ENCODE measurements at regions not wholly inside any gene's neighbourhood (a gene's known extent, or its start where the extent isn't known, plus 50 kb on each side); places are given as distances from the start of the nearest gene placed in this dataset.

DNA sequence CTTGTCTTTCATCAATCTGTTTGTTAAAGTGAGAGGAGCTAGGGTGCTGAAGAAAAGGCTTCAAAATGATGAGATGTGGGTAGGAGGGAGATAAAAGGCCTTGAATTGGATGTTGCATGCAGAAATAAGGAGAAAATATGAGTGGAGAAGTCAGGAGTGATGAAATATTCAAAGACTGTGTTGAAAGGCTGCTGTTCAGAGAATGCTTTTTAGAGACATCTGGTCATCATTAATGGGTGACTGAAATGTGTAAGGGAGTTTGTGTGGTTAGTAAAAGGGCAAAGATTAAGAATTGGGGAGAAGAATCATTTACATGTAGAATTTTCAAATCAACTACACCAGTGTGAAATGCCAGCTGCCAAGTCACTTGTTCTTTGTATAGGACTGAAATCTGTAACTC lies 383.9 kb downstream of the MAT2B start:
- Histone ChIP-seq H3K9ac (ENCODE audit: low read length) (no peak overlapping the region), H3K9me2 (replicated peaks; ENCODE audit: insufficient read depth, low read length) (no peaks in the 10 kb centered on the region), H3K4me3 (ENCODE audit: insufficient read depth, low read length, poor library complexity, severe bottlenecking) (no peak overlapping the region), H3K27me3 (ENCODE audit: low read length) (no peaks in the 10 kb centered on the region), H3K79me2 (ENCODE audit: insufficient read depth, low read length) (no peaks in the 10 kb centered on the region), H3K36me3 (ENCODE audit: low read length) (no peaks in the 10 kb centered on the region), H3K27ac (ENCODE audit: low read depth, low read length) (no peak overlapping the region), H2AFZ (ENCODE audit: low read depth, low read length, severe bottlenecking) (no peak overlapping the region), H3F3A (ENCODE audit: insufficient read depth) (no peaks in the 10 kb centered on the region), H3K4me2 (ENCODE audit: low read depth, low read length, poor library complexity, severe bottlenecking) (no peak overlapping the region), H4K20me1 (ENCODE audit: low read depth, low read length) (no peaks in the 10 kb centered on the region), H3K9me3 (ENCODE audit: insufficient read depth, low read length) (no peaks in the 10 kb centered on the region)
- TF ChIP-seq EZH2phosphoT487 (conservative IDR thresholded peaks at IDR 0.05; ENCODE audit: low read length): no peak
- TF ChIP-seq, protein P1, sequence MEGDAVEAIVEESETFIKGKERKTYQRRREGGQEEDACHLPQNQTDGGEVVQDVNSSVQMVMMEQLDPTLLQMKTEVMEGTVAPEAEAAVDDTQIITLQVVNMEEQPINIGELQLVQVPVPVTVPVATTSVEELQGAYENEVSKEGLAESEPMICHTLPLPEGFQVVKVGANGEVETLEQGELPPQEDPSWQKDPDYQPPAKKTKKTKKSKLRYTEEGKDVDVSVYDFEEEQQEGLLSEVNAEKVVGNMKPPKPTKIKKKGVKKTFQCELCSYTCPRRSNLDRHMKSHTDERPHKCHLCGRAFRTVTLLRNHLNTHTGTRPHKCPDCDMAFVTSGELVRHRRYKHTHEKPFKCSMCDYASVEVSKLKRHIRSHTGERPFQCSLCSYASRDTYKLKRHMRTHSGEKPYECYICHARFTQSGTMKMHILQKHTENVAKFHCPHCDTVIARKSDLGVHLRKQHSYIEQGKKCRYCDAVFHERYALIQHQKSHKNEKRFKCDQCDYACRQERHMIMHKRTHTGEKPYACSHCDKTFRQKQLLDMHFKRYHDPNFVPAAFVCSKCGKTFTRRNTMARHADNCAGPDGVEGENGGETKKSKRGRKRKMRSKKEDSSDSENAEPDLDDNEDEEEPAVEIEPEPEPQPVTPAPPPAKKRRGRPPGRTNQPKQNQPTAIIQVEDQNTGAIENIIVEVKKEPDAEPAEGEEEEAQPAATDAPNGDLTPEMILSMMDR (IDR thresholded peaks at IDR 0.05; ENCODE audit: insufficient read depth, low read length, poor library complexity, severe bottlenecking): no peak

DNA sequence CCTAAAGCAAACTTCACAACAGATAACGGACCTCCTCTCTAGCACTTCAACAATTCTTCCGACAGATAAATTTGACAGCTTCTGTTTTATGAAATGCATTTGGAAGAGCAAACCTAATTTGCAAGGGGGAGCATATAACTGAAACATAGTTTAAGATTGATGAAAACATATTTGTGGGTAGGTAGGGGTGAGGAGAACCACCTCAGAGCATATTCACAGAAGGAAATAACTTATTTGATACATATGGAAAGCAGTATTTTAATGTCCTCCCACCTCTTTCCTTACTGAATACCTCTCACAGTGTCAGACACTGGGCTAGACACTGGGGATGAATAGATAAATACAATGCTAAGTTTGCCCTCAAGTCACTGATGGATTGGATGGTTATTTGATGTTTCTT lies 384.8 kb downstream of the MAT2B start:
- H3F3A ChIP-seq (ENCODE audit: insufficient read depth): no peaks in the 10 kb centered on the region
- H3K4me3 ChIP-seq (ENCODE audit: insufficient read depth, low read length, poor library complexity, severe bottlenecking): no peak overlapping the region
- TF ChIP-seq, protein P1 (IDR thresholded peaks at IDR 0.05; ENCODE audit: insufficient read depth, low read length, poor library complexity, severe bottlenecking): no peak
- TF ChIP-seq EZH2phosphoT487 (conservative IDR thresholded peaks at IDR 0.05; ENCODE audit: low read length): no peak
- H3K4me2 ChIP-seq (ENCODE audit: low read depth, low read length, poor library complexity, severe bottlenecking): no peak overlapping the region
- no peaks in the 10 kb centered on the region for H3K9me3 ChIP-seq (ENCODE audit: insufficient read depth, low read length)
- no peak overlapping the region for H2AFZ ChIP-seq (ENCODE audit: low read depth, low read length, severe bottlenecking)
- H3K36me3 ChIP-seq (ENCODE audit: low read length): no peaks in the 10 kb centered on the region
- no peak overlapping the region for H3K27ac ChIP-seq (ENCODE audit: low read depth, low read length)
- H3K79me2 ChIP-seq (ENCODE audit: insufficient read depth, low read length): no peaks in the 10 kb centered on the region
- no peaks in the 10 kb centered on the region for H4K20me1 ChIP-seq (ENCODE audit: low read depth, low read length)
- no peak overlapping the region for H3K9ac ChIP-seq (ENCODE audit: low read length)
- H3K27me3 ChIP-seq (ENCODE audit: low read length): no peaks in the 10 kb centered on the region
- no peaks in the 10 kb centered on the region for H3K9me2 ChIP-seq (replicated peaks; ENCODE audit: insufficient read depth, low read length)

DNA sequence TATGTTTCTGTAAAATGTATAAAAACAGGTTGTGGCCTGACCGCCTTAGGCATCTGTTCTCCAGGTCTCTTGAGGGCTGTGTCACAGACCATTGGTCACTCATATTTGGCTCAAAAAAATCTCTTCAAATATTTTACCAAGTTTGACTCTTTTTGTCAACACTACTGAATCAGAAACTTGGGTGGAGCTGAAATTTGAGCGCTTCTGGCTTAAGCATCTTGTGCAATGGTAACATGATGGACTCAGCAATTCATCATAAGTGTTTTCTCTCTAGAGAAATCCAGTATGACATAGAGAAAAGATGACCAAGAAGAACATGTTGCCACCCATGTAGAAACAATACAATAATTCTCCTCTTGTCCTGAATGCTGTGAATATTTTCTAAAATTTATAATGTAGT lies 387.9 kb downstream of the MAT2B start:
- no peak overlapping the region for H2AFZ ChIP-seq (ENCODE audit: low read depth, low read length, severe bottlenecking)
- H3K9me3 ChIP-seq (ENCODE audit: insufficient read depth, low read length): no peaks in the 10 kb centered on the region
- H3K4me2 ChIP-seq (ENCODE audit: low read depth, low read length, poor library complexity, severe bottlenecking): no peak overlapping the region
- no peak overlapping the region for H3K9ac ChIP-seq (ENCODE audit: low read length)
- H3K9me2 ChIP-seq (replicated peaks; ENCODE audit: insufficient read depth, low read length): no peaks in the 10 kb centered on the region
- no peaks in the 10 kb centered on the region for H3K27me3 ChIP-seq (ENCODE audit: low read length)
- TF ChIP-seq, protein P1 (IDR thresholded peaks at IDR 0.05; ENCODE audit: insufficient read depth, low read length, poor library complexity, severe bottlenecking): no peak
- no peak for TF ChIP-seq EZH2phosphoT487 (conservative IDR thresholded peaks at IDR 0.05; ENCODE audit: low read length)
- no peak overlapping the region for H3K27ac ChIP-seq (ENCODE audit: low read depth, low read length)
- H3K4me3 ChIP-seq (ENCODE audit: insufficient read depth, low read length, poor library complexity, severe bottlenecking): no peak overlapping the region
- no peaks in the 10 kb centered on the region for H4K20me1 ChIP-seq (ENCODE audit: low read depth, low read length)
- no peaks in the 10 kb centered on the region for H3K79me2 ChIP-seq (ENCODE audit: insufficient read depth, low read length)
- H3K36me3 ChIP-seq (ENCODE audit: low read length): no peaks in the 10 kb centered on the region
- no peaks in the 10 kb centered on the region for H3F3A ChIP-seq (ENCODE audit: insufficient read depth)

Data from SU-DHL-6 (cell line).